Esophagus muscularis mucosa (tissue), 4 donors: ENCODE measurements at regions not wholly inside any gene's neighbourhood (a gene's known extent, or its start where the extent isn't known, plus 50 kb on each side); places are given as distances from the start of the nearest gene placed in this dataset.
"Not testable (repeated sequence)": the region's sequence is repeated elsewhere in the genome, so short reads cannot be mapped to it uniquely, and the experiment has no call there.

Source experiments
- DNase-seq: peaks from one replicate; pipeline ENCODE4 v3.0.0-alpha.2; 2017; ENCODE audit errors: extremely low spot score
- H3K27ac ChIP-seq, 4 donors: fragments of 200-600 bp; sonication (generic); replicated peaks in 1 of 4; 1 replicate in 3 of 4; 2 replicates in 1 of 4; pipeline ENCODE4 v1.5.1; 2016 to 2019; ENCODE audit warnings: mild to moderate bottlenecking in 1 of 4
- H3K27me3 ChIP-seq, 4 donors: fragments of 200-600 bp; sonication (generic); one replicate each; pipeline versions ENCODE4 v1.5.1 to v1.6.0; 2016 to 2019
- H3K36me3 ChIP-seq, 4 donors: fragments of 200-600 bp; sonication (generic); one replicate each; pipeline ENCODE4 v1.5.1; 2016 to 2019
- H3K4me1 ChIP-seq, 4 donors: fragments of 200-600 bp; sonication (generic); one replicate each; pipeline ENCODE4 v1.5.1; 2016 to 2019
- H3K4me3 ChIP-seq, 4 donors: fragments of 200-600 bp; sonication (generic); 1 replicate in 2 of 4; 2 replicates in 2 of 4; pipeline ENCODE4 v1.5.1; 2016 to 2019; ENCODE audit warnings: mild to moderate bottlenecking in 4 of 4, moderate library complexity in 1 of 4
- H3K9me3 ChIP-seq, 4 donors: fragments of 200-600 bp; sonication (generic); 1 replicate in 3 of 4; 2 replicates in 1 of 4; pipeline ENCODE4 v1.5.1; 2016 to 2019
- WGBS: methylation state at CpG from one replicate; pipeline ENCODE4 v1.1.5; 2018; 5-methylcytosine and 5-hydroxymethylcytosine counted together
- intact Hi-C: fragments of 100-400 bp; cut with DNase I; formaldehyde crosslinking; loops from one replicate; pipeline ENCODE4 v1.15.1; 2023

- H3K36me3 ChIP-seq, H3K27ac ChIP-seq, DNase-seq, H3K9me3 ChIP-seq, intact Hi-C loops, H3K4me1 ChIP-seq, H3K4me3 ChIP-seq: not testable (repeated sequence)
- peaks cover 0 to 36% (median 0%) of the 10 kb centered on the region in 4 donors for H3K27me3 ChIP-seq
- 8% methylated on average over 20 of the region's 34 CpGs for WGBS
Measured at GRCh38 chr1:121052081-121052660, 132.0 kb downstream of the FAM72B start.

- H3K4me3 ChIP-seq, H3K36me3 ChIP-seq, DNase-seq, H3K27ac ChIP-seq, H3K4me1 ChIP-seq, H3K9me3 ChIP-seq, intact Hi-C loops: not testable (repeated sequence)
- H3K27me3 ChIP-seq = peaks cover 0 to 26% (median 0%) of the 10 kb centered on the region in 4 donors
- 60% methylated on average over 1 of the region's 1 CpG for WGBS
Measured at GRCh38 chr1:121054928-121055327, 129.2 kb downstream of the FAM72B start.

GRCh38 chr1:121066925-121067324 is 117.2 kb downstream of the FAM72B start:
- intact Hi-C loops, H3K27ac ChIP-seq, H3K4me3 ChIP-seq, H3K36me3 ChIP-seq, DNase-seq, H3K4me1 ChIP-seq, H3K9me3 ChIP-seq, H3K27me3 ChIP-seq: not testable (repeated sequence)
- 83% methylated on average over 1 of the region's 1 CpG for WGBS

GRCh38 chr1:121068738-121069499 is 115.2 kb downstream of the FAM72B start:
- intact Hi-C loops, H3K4me3 ChIP-seq, H3K27me3 ChIP-seq, H3K9me3 ChIP-seq, H3K4me1 ChIP-seq, DNase-seq, H3K27ac ChIP-seq, H3K36me3 ChIP-seq: not testable (repeated sequence)
- no CpG with 5 or more reads among the region's 1 CpG for WGBS

- H3K9me3 ChIP-seq, H3K36me3 ChIP-seq, DNase-seq, H3K4me1 ChIP-seq, intact Hi-C loops, H3K27me3 ChIP-seq, H3K4me3 ChIP-seq, H3K27ac ChIP-seq: not testable (repeated sequence)
- WGBS = no CpG with 5 or more reads among the region's 1 CpG
Measured at GRCh38 chr1:121073852-121074251, 110.3 kb downstream of the FAM72B start.

GRCh38 chr1:121075254-121075805 is 108.8 kb downstream of the FAM72B start:
- H3K36me3 ChIP-seq, H3K9me3 ChIP-seq, DNase-seq, H3K4me1 ChIP-seq, H3K27me3 ChIP-seq, intact Hi-C loops, H3K27ac ChIP-seq, H3K4me3 ChIP-seq: not testable (repeated sequence)
- WGBS = 100% methylated on average over 1 of the region's 3 CpGs

- H3K27ac ChIP-seq, DNase-seq, H3K4me3 ChIP-seq, H3K9me3 ChIP-seq, H3K36me3 ChIP-seq, intact Hi-C loops, H3K27me3 ChIP-seq, H3K4me1 ChIP-seq: not testable (repeated sequence)
- WGBS = no CpG with 5 or more reads among the region's 1 CpG
Measured at GRCh38 chr1:121076674-121077073, 107.5 kb downstream of the FAM72B start.

DNA sequence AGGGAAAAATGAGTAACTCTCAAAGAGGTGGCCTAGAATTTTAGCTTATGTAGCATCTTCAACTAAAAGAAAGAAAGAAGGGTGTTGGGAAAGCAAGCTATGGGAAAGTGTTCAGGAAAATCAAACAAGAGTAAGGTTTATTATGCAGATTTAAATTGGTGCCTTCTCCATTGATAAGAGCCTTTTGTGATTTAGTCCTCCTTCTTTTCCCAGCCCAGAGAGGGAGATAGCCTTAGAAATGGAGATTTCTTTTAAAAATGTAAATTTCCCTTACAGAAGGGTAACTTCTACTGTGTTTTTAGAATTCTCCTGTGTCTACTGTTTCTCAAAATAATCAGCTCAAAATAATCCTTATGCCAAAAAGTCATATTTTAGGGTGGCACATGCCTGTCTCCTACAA is 104.5 kb downstream of the FAM72B start:
- DNase-seq, H3K36me3 ChIP-seq, H3K9me3 ChIP-seq, intact Hi-C loops, H3K27me3 ChIP-seq, H3K4me3 ChIP-seq, H3K4me1 ChIP-seq, H3K27ac ChIP-seq: not testable (repeated sequence)

GRCh38 chr1:121080197-121080903 is 103.8 kb downstream of the FAM72B start:
- H3K4me3 ChIP-seq, H3K27ac ChIP-seq, H3K9me3 ChIP-seq, H3K36me3 ChIP-seq, H3K4me1 ChIP-seq, H3K27me3 ChIP-seq, intact Hi-C loops: not testable (repeated sequence)
- 32% methylated on average over 8 of the region's 11 CpGs for WGBS
- DNase-seq = peak; percentile 0

- intact Hi-C loops, H3K4me1 ChIP-seq: not testable (repeated sequence)
- 32% methylated on average over 6 of the region's 8 CpGs for WGBS
Measured at GRCh38 chr1:121080904-121081264, 103.3 kb downstream of the FAM72B start.

DNA sequence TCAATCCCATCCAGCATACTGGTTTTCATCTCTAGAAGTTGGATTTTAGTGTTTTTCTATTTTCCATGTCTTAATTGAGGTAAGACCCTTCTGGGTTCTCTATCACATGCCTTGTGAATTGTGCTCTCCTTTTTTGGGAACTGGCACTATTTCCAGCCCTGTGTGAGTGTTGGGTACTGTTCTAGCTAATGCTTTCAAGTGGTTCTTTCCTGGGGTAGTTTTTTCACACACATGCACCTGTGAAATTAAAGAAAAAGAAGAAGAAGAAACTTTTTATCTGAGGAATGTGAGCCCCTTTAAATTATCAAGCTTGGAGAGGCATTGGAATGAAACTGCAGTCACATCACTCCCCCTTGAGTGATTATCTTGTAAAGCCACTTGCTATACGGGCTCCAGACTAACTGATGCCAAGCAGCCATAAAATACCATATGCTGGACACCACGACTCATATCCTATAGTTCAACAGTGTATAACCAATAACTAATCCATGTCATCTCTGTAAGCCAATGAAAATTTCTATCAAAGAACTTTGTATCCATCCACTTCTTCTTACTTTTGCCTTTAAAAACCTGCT is 102.4 kb downstream of the FAM72B start:
- H3K36me3 ChIP-seq, H3K4me1 ChIP-seq, H3K27me3 ChIP-seq, H3K9me3 ChIP-seq, DNase-seq, intact Hi-C loops, H3K4me3 ChIP-seq, H3K27ac ChIP-seq: not testable (repeated sequence)
- 63% methylated on average over 2 of the region's 2 CpGs for WGBS

More at GRCh38 chr1:121080904-121081264, 103.3 kb downstream of the FAM72B start:
- H3K27ac ChIP-seq, H3K9me3 ChIP-seq, H3K27me3 ChIP-seq, H3K4me3 ChIP-seq, H3K36me3 ChIP-seq, DNase-seq: not testable (repeated sequence)

GRCh38 chr1:121082995-121083394 is 101.1 kb downstream of the FAM72B start:
- intact Hi-C loops, H3K9me3 ChIP-seq, H3K4me3 ChIP-seq, H3K4me1 ChIP-seq, DNase-seq, H3K27me3 ChIP-seq, H3K36me3 ChIP-seq, H3K27ac ChIP-seq: not testable (repeated sequence)
- no CpG with 5 or more reads among the region's 2 CpGs for WGBS
